ENCODE measurements at regions not wholly inside any gene's neighbourhood (a gene's known extent, or its start where the extent isn't known, plus 50 kb on each side); places are given as distances from the start of the nearest gene placed in this dataset.
"Not testable (repeated sequence)": the region's sequence is repeated elsewhere in the genome, so short reads cannot be mapped to it uniquely, and the experiment has no call there.

- FAIRE-seq (no peak), DNase-seq (no peak)
- H3K36me3 ChIP-seq (ENCODE audit: control insufficient read depth in 2 of 3, insufficient read depth in 3 of 3, low read length in 3 of 3) = no peaks in the 10 kb centered on the region
- no peaks in the 10 kb centered on the region for H3K27me3 ChIP-seq (ENCODE audit: control insufficient read depth, insufficient read depth, low read length)
- TF ChIP-seq CTCF (IDR thresholded peaks at IDR 0.05; ENCODE audit: borderline replicate concordance, extremely low read depth, insufficient read depth) = no peak
- no peak overlapping the region for H3K4me3 ChIP-seq (ENCODE audit: low read length in 3 of 3)
- no peak overlapping the region for H3K9ac ChIP-seq (ENCODE audit: low read length in 3 of 3)
- intact Hi-C loops (cut with DNase I) = no loop called here
- H3K27ac ChIP-seq (ENCODE audit: low read depth in 2 of 2, low read length in 2 of 2) = no peak overlapping the region
- no peaks in the 10 kb centered on the region for H3K9me3 ChIP-seq (ENCODE audit: control insufficient read depth in 2 of 3, insufficient read depth in 1 of 3, low read length in 3 of 3)
- H3K4me1 ChIP-seq (ENCODE audit: control insufficient read depth in 2 of 3, insufficient read depth in 2 of 3, low read depth in 1 of 3, low read length in 3 of 3) = no peaks in the 10 kb centered on the region
These were observed 217.9 kb downstream of the RAB11FIP4 start for GRCh38 chr17:31609331-31609730.

DNA sequence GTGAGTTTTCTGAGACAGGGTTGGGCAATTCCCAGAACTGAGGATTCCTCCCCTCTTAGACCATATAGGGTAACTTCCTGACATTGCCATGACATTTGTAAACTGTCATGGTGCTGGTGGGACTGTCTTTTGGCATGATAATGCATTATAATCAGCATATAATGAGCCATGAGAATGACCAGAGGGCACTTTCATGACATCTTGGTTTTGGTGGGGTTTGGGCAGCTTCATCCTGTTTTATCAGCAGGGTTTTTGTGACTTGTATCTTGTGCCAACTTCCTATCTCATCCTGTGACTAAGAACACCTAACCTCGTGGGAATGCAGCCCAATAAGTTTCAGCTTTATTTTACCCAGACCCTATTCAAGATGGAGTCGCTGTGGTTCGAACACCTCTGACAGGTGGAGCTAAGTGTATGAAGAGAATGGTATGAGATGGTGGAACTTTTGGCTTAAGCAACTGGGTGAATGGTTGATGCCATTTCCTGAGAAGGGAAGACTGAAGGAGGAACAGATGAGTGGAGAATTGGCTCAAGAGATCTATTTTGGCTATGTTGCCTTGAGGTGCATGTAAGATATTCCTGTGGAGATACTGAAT, 217.3 kb downstream of the RAB11FIP4 start:
- Histone ChIP-seq H3K27me3 (ENCODE audit: control insufficient read depth, insufficient read depth, low read length) (no peaks in the 10 kb centered on the region), H3K27ac (ENCODE audit: low read depth in 2 of 2, low read length in 2 of 2) (no peak overlapping the region), H3K9ac (ENCODE audit: low read length in 3 of 3) (no peak overlapping the region), H3K4me1 (ENCODE audit: control insufficient read depth in 2 of 3, insufficient read depth in 2 of 3, low read depth in 1 of 3, low read length in 3 of 3) (no peaks in the 10 kb centered on the region), H3K36me3 (ENCODE audit: control insufficient read depth in 2 of 3, insufficient read depth in 3 of 3, low read length in 3 of 3) (no peaks in the 10 kb centered on the region), H3K4me3 (ENCODE audit: low read length in 3 of 3) (no peak overlapping the region), H3K9me3 (ENCODE audit: control insufficient read depth in 2 of 3, insufficient read depth in 1 of 3, low read length in 3 of 3) (no peaks in the 10 kb centered on the region)
- TF ChIP-seq CTCF (IDR thresholded peaks at IDR 0.05; ENCODE audit: borderline replicate concordance, extremely low read depth, insufficient read depth) = no peak
- DNase-seq = no peak
- FAIRE-seq = no peak
- intact Hi-C loops (cut with DNase I) = no loop called here

DNA sequence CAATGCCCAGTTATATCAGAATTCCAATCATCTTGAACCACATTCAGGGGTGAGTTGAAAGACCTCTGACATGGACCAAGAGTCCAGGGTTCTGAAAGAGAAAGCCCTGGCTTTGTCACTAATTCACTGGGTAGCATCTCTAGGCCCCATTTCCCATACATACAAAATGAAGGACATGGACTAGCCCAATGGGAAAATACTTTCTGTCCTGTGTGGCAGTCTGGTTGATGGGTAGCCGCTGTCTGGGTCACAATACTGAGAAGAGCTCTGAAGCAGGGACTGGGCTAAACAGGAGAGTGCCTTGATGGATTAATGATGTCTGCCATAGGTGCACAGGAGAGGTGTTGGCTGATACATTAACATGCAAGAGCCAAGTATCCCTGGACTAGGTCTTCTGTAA, 214.3 kb downstream of the RAB11FIP4 start:
- no peak for TF ChIP-seq CTCF (IDR thresholded peaks at IDR 0.05; ENCODE audit: borderline replicate concordance, extremely low read depth, insufficient read depth)
- Histone ChIP-seq H3K27me3 (ENCODE audit: control insufficient read depth, insufficient read depth, low read length) (no peaks in the 10 kb centered on the region), H3K36me3 (ENCODE audit: control insufficient read depth in 2 of 3, insufficient read depth in 3 of 3, low read length in 3 of 3) (no peaks in the 10 kb centered on the region), H3K4me3 (ENCODE audit: low read length in 3 of 3) (no peak overlapping the region), H3K4me1 (ENCODE audit: control insufficient read depth in 2 of 3, insufficient read depth in 2 of 3, low read depth in 1 of 3, low read length in 3 of 3) (no peaks in the 10 kb centered on the region), H3K27ac (ENCODE audit: low read depth in 2 of 2, low read length in 2 of 2) (no peak overlapping the region), H3K9ac (ENCODE audit: low read length in 3 of 3) (no peak overlapping the region), H3K9me3 (ENCODE audit: control insufficient read depth in 2 of 3, insufficient read depth in 1 of 3, low read length in 3 of 3) (no peaks in the 10 kb centered on the region)
- intact Hi-C loops (cut with DNase I) = no loop called here
- no peak for DNase-seq
- no peak for FAIRE-seq

- no peak for FAIRE-seq
- no peaks in the 10 kb centered on the region for H3K9me3 ChIP-seq (ENCODE audit: control insufficient read depth in 2 of 3, insufficient read depth in 1 of 3, low read length in 3 of 3)
These were observed 213.5 kb downstream of the RAB11FIP4 start for GRCh38 chr17:31604936-31605335.

GRCh38 chr17:31600144-31600543, 208.7 kb downstream of the RAB11FIP4 start:
- H3K27ac ChIP-seq (ENCODE audit: low read depth in 2 of 2, low read length in 2 of 2); H3K4me1 ChIP-seq (ENCODE audit: control insufficient read depth in 2 of 3, insufficient read depth in 2 of 3, low read depth in 1 of 3, low read length in 3 of 3); H3K4me3 ChIP-seq (ENCODE audit: low read length in 3 of 3); H3K9me3 ChIP-seq (ENCODE audit: control insufficient read depth in 2 of 3, insufficient read depth in 1 of 3, low read length in 3 of 3); FAIRE-seq; intact Hi-C loops (cut with DNase I); H3K27me3 ChIP-seq (ENCODE audit: control insufficient read depth, insufficient read depth, low read length); H3K36me3 ChIP-seq (ENCODE audit: control insufficient read depth in 2 of 3, insufficient read depth in 3 of 3, low read length in 3 of 3); H3K9ac ChIP-seq (ENCODE audit: low read length in 3 of 3); DNase-seq: not testable (repeated sequence)

More at GRCh38 chr17:31604936-31605335, 213.5 kb downstream of the RAB11FIP4 start:
- Histone ChIP-seq H3K27me3 (ENCODE audit: control insufficient read depth, insufficient read depth, low read length) (no peaks in the 10 kb centered on the region), H3K27ac (ENCODE audit: low read depth in 2 of 2, low read length in 2 of 2) (no peak overlapping the region), H3K4me3 (ENCODE audit: low read length in 3 of 3) (no peak overlapping the region), H3K36me3 (ENCODE audit: control insufficient read depth in 2 of 3, insufficient read depth in 3 of 3, low read length in 3 of 3) (no peaks in the 10 kb centered on the region), H3K9ac (ENCODE audit: low read length in 3 of 3) (no peak overlapping the region), H3K4me1 (ENCODE audit: control insufficient read depth in 2 of 3, insufficient read depth in 2 of 3, low read depth in 1 of 3, low read length in 3 of 3) (no peaks in the 10 kb centered on the region)
- TF ChIP-seq CTCF (IDR thresholded peaks at IDR 0.05; ENCODE audit: borderline replicate concordance, extremely low read depth, insufficient read depth) = no peak
- intact Hi-C loops (cut with DNase I) = no loop called here
- no peak for DNase-seq
